Vagina (tissue), 2 donors: ENCODE measurements at regions not wholly inside any gene's neighbourhood (a gene's known extent, or its start where the extent isn't known, plus 50 kb on each side); places are given as distances from the start of the nearest gene placed in this dataset.

Source experiments
- DNase-seq, 2 donors: peaks; one replicate each; pipeline ENCODE4 v3.0.0-alpha.2; 2017; ENCODE audit errors: extremely low spot score in 2 of 2
- H3K27ac ChIP-seq: fragments of 200-600 bp; sonication (generic); one replicate; pipeline ENCODE4 v1.5.1; 2019
- H3K27me3 ChIP-seq: fragments of 200-600 bp; sonication (generic); one replicate; pipeline ENCODE4 v1.5.1; 2019
- H3K36me3 ChIP-seq, 2 donors: fragments of 200-600 bp; sonication (generic); one replicate each; pipeline ENCODE4 v1.5.1; 2017 to 2019
- H3K4me1 ChIP-seq: fragments of 200-600 bp; sonication (generic); one replicate; pipeline ENCODE4 v1.5.1; 2019
- H3K4me3 ChIP-seq, 2 donors: fragments of 200-600 bp; sonication (generic); 1 replicate in 1 of 2; 2 replicates in 1 of 2; pipeline ENCODE4 v1.5.1; 2016 to 2019
- H3K9me3 ChIP-seq: fragments of 200-600 bp; sonication (generic); one replicate; pipeline ENCODE4 v1.5.1; 2019
- POLR2A ChIP-seq, 2 donors: fragments of 450-650 bp; IDR thresholded peaks; one replicate each; pipeline ENCODE4 v1.6.1; 2017; ENCODE audit warnings: antibody characterized with exemption in 2 of 2, mild to moderate bottlenecking in 2 of 2, moderate library complexity in 2 of 2
- POLR2AphosphoS5 ChIP-seq, 2 donors: sonication (generic); formaldehyde crosslinking; IDR thresholded peaks; one replicate each; pipeline ENCODE4 v1.9.0; 2017; ENCODE audit warnings: antibody characterized with exemption in 2 of 2, mild to moderate bottlenecking in 2 of 2, low read depth in 1 of 2; ENCODE audit not compliant: insufficient read depth in 1 of 2
- intact Hi-C: fragments of 100-400 bp; cut with DNase I; formaldehyde crosslinking; loops from one replicate; pipeline ENCODE4 v1.15.1; 2023
- TF ChIP-seq, protein P1 (sequence below), 3 experiments: fragments of 450-650 bp in 2 of 3; fragments of 200-600 bp in 1 of 3; sonication (generic) in 1 of 3; IDR thresholded peaks; one replicate each; pipeline ENCODE4 v1.5.1; 2017 to 2019; ENCODE audit warnings: antibody characterized with exemption in 3 of 3, mild to moderate bottlenecking in 2 of 3, moderate library complexity in 2 of 3

DNA sequence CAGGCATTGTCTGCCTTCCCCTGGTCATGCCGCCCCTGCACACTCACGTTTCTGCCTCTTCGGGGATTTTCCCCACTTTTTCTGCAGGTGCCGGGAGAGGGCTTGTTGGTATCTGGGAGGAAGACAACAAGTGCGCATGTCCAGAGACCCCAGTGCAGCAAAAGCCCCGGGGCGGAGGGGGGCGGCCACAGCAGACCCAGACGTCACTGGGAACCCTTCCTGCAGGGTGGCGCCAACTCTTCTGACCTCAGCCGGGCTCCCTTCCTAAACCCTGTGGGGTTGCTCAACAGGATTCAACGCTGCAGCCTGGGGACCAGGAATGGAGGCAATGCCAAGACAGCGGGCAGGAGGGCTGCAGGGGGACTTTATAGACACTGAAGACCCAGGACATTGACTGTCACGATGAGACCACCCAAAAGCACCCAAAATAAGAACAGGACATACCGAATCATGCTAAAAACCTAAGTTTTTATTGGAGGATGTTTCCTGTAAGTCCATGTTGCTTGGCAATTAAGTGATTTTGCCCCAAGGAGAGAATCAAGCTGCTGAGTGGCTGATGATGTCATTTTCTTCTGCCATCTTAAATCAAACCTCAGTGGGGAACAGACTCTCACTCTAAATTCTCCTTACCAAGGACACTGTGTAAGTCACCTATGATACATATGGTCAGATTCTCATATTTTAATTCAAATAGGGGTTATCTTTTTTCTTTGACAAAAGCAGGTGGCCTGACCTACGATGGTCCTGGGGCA lies 62.9 kb upstream of the SIMC1 start:
- Histone ChIP-seq H3K4me1 (no peaks in the 10 kb centered on the region), H3K36me3 (no peaks in the 10 kb centered on the region), H3K27me3 (no peaks in the 10 kb centered on the region), H3K4me3 (no peak overlapping the region), H3K27ac (no peak overlapping the region), H3K9me3 (no peaks in the 10 kb centered on the region)
- TF ChIP-seq POLR2AphosphoS5 (IDR thresholded peaks at IDR 0.05; ENCODE audit: insufficient read depth in 1 of 2, low read depth in 1 of 2) (no peak), POLR2A (IDR thresholded peaks at IDR 0.05) (no peak)
- TF ChIP-seq, protein P1, sequence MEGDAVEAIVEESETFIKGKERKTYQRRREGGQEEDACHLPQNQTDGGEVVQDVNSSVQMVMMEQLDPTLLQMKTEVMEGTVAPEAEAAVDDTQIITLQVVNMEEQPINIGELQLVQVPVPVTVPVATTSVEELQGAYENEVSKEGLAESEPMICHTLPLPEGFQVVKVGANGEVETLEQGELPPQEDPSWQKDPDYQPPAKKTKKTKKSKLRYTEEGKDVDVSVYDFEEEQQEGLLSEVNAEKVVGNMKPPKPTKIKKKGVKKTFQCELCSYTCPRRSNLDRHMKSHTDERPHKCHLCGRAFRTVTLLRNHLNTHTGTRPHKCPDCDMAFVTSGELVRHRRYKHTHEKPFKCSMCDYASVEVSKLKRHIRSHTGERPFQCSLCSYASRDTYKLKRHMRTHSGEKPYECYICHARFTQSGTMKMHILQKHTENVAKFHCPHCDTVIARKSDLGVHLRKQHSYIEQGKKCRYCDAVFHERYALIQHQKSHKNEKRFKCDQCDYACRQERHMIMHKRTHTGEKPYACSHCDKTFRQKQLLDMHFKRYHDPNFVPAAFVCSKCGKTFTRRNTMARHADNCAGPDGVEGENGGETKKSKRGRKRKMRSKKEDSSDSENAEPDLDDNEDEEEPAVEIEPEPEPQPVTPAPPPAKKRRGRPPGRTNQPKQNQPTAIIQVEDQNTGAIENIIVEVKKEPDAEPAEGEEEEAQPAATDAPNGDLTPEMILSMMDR (IDR thresholded peaks at IDR 0.05) = no peak
- no peak for DNase-seq
- intact Hi-C loops = no loop called here

DNA sequence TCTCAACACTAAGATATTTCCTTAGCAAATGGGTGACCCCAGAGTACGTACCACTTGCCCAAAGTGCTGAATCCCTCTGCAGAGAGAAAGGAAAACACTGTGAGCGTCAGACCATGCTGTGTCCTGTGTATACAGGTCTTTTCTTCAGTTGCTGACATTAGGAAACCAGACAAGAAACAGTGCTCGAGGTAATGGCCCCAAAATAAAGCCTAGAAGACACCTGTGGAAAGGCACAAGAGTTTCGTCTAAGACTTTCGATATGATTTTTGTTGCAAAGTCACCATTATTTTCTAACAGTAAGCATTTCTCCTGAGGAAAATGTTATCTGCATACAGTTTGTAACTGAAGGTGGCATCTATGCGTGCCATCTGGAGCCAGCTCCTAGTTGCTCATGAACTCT lies 62.0 kb upstream of the SIMC1 start:
- TF ChIP-seq POLR2A (IDR thresholded peaks at IDR 0.05) (no peak), POLR2AphosphoS5 (IDR thresholded peaks at IDR 0.05; ENCODE audit: insufficient read depth in 1 of 2, low read depth in 1 of 2) (no peak)
- TF ChIP-seq, protein P1 (IDR thresholded peaks at IDR 0.05) = no peak
- DNase-seq = no peak
- Histone ChIP-seq H3K27ac (no peak overlapping the region), H3K36me3 (no peaks in the 10 kb centered on the region), H3K4me1 (no peaks in the 10 kb centered on the region), H3K9me3 (no peaks in the 10 kb centered on the region), H3K27me3 (no peaks in the 10 kb centered on the region), H3K4me3 (no peak overlapping the region)
- intact Hi-C loops = no loop called here

DNA sequence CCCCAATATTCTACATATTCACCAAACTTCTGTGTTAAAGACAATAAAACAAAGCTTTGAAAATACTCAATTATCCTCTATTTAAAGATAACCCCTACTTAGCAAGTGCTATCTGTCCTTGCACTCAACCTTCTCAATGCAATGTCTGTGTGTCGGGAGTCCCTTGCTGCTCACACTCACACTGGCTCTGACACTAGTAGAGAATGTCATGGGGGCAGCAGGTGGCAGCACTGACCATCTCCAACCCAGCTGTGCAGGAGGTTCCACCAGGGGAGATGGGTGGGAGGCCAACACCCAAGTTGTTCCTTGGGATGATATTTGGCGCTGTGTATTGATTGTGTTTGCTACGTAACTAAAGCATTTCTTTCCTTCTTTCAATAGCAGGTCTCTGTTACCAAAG lies 59.4 kb upstream of the SIMC1 start:
- H3K9me3 ChIP-seq = no peaks in the 10 kb centered on the region
- H3K4me3 ChIP-seq = no peak overlapping the region
- intact Hi-C loops = no loop called here
- no peaks in the 10 kb centered on the region for H3K4me1 ChIP-seq
- no peak for DNase-seq
- H3K27me3 ChIP-seq = no peaks in the 10 kb centered on the region
- H3K36me3 ChIP-seq = no peaks in the 10 kb centered on the region
- no peak overlapping the region for H3K27ac ChIP-seq
- TF ChIP-seq POLR2A (IDR thresholded peaks at IDR 0.05) = no peak
- no peak for TF ChIP-seq POLR2AphosphoS5 (IDR thresholded peaks at IDR 0.05; ENCODE audit: insufficient read depth in 1 of 2, low read depth in 1 of 2)
- TF ChIP-seq, protein P1 (IDR thresholded peaks at IDR 0.05) = no peak

DNA sequence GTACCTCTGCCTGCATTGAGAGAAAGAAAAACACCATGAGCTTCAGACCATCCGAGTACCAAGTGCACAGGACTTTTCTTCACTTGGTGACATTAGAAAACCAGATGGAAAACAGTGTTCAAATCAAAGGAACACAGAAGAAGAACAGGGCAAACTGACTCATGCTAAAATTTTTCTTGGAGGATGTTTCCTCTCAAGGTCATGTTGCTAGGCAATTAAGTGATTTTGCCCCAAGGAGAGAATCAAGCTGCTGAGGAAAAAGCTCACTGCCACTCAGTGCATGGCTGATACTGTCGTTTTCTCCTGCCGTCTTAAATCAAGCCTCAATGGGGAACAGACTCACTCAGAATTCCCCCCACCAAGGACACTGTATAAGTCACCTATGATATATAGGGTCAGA lies 57.9 kb upstream of the SIMC1 start:
- Histone ChIP-seq H3K36me3 (no peaks in the 10 kb centered on the region), H3K27ac (no peak overlapping the region), H3K9me3 (no peaks in the 10 kb centered on the region), H3K4me3 (no peak overlapping the region), H3K4me1 (no peaks in the 10 kb centered on the region), H3K27me3 (no peaks in the 10 kb centered on the region)
- intact Hi-C loops = no loop called here
- no peak for DNase-seq
- TF ChIP-seq, protein P1 (IDR thresholded peaks at IDR 0.05) = no peak

DNA sequence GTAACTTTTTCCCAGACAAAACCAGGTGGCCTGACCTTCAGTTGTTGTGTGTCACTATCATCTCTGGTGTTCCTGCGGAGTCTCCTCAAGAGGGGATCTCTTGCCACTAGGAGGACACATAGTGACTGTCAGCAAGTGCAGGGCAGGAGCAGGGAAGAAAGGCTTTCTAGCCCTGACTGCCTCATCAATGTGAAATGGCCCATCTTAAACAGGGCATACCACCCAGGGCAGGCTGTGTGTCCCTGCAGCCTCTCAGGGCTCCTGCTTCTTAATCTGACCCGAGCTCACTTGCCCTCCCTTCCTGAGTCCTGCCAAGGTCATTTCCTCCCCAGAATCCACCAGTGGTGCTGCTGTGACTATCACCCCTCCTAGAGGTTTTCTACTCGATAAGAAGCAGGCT lies 57.4 kb upstream of the SIMC1 start:
- intact Hi-C loops = no loop called here
- no peaks in the 10 kb centered on the region for H3K36me3 ChIP-seq
- no peaks in the 10 kb centered on the region for H3K4me1 ChIP-seq
- no peak overlapping the region for H3K4me3 ChIP-seq
- no peaks in the 10 kb centered on the region for H3K27me3 ChIP-seq
- TF ChIP-seq, protein P1 (IDR thresholded peaks at IDR 0.05) = no peak
- TF ChIP-seq POLR2AphosphoS5 (IDR thresholded peaks at IDR 0.05; ENCODE audit: insufficient read depth in 1 of 2, low read depth in 1 of 2) (no peak), POLR2A (IDR thresholded peaks at IDR 0.05) (no peak)
- no peaks in the 10 kb centered on the region for H3K9me3 ChIP-seq
- no peak overlapping the region for H3K27ac ChIP-seq
- no peak for DNase-seq
